GM21390 (cell line): ENCODE measurements at regions not wholly inside any gene's neighbourhood (a gene's known extent, or its start where the extent isn't known, plus 50 kb on each side); places are given as distances from the start of the nearest gene placed in this dataset.

Source experiments
- ATAC-seq: cut with Tn5 transposase; IDR thresholded peaks from one replicate; pipeline ENCODE4 v1.9.1; 2021; ENCODE audit not compliant: unreplicated experiment

DNA sequence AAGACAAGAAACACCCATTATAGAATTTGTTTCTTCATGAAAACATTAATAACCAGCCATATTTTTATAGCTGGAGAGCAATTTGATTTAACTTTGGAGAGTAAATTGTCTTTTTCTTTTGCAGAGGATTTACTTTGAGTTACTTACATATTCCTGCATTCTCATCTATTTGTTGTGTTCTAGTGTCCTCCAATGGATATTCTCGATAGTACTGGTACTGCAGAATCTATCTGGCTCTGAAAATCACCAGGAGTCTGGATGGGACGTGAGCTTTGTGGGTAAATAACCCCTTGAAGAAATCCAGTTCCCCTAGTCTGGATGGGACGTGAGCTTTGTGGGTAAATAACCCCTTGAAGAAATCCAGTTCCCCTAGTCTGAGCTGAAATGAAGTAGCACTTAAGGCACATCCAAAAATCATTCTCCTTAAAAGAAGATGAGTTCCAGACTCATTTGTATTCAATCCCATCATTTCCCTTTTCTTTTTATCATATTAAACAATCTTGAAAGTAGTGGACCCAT lies 294.1 kb upstream of the UBE2E2 start:
- no peak for ATAC-seq

- ATAC-seq, result no peak
These were observed 286.2 kb upstream of the UBE2E2 start for GRCh38 chr3:22916933-22917332.

GRCh38 chr3:22920006-22920405 lies 283.1 kb upstream of the UBE2E2 start:
- no peak for ATAC-seq

DNA sequence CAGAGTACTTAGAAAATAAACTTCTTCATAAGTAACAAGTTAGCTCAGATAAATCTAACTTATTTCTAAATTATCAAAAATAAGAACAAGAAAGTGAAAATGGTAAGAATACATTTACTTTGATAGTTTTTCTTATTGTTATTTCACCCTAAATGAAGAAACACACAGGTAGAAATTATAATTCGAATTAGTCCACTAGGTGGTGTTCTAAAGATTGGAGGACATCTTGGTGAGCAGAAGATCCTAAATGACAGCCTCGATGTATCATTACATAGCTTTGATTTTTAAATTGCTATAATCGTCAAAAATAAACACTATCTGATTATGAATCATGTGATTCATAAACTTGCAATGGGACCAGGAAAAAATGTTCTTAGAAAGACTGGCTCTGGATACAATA lies 280.8 kb upstream of the UBE2E2 start:
- no peak for ATAC-seq

- ATAC-seq, result no peak
These were observed 279.4 kb upstream of the UBE2E2 start for GRCh38 chr3:22923711-22924110.

DNA sequence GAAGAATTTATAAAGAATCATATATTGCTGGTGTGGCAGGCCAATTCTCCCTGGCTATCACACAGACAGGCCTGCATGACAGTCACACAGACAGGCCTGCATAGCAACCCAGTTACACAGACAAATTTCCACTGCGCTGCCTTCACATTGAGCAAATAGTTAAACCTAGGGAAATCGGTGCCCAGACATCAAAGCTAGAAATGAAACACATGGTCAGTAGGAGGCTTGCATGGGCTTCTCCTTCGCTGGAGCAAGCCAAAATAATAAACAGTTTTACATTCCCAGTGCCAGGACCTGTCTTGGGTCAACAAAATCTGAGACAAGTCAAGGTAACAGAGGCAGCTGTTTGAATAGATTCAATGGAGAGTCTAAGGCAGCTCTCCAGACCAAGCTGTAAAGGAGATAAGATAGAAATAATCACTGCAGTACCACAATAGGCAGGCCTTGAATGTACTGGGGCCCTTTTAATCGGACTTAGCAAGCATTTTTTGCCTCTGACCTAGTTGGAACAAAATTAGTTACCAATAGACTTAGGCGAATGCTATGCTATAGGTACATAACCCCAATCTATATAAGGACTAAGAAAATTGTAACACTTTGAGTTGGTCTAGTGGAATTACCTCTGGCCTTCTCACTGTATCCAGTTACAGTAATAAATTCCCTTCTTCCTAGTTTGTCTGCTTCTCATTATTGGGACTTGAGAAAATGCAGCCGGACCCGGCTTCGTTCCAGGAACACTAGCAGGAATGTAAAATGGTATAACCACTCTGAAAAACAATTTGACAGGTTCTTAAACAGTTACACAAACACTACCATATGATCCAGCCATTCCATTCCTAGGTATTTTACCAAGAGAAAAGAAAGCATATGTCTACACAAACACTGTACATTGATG lies 274.7 kb upstream of the UBE2E2 start:
- no peak for ATAC-seq

- no peak for ATAC-seq
These were observed 269.9 kb upstream of the UBE2E2 start for GRCh38 chr3:22933051-22933840.

- no peak for ATAC-seq
These were observed 269.3 kb upstream of the UBE2E2 start for GRCh38 chr3:22933841-22934116.

GRCh38 chr3:22935040-22935439 lies 268.1 kb upstream of the UBE2E2 start:
- ATAC-seq, result no peak

DNA sequence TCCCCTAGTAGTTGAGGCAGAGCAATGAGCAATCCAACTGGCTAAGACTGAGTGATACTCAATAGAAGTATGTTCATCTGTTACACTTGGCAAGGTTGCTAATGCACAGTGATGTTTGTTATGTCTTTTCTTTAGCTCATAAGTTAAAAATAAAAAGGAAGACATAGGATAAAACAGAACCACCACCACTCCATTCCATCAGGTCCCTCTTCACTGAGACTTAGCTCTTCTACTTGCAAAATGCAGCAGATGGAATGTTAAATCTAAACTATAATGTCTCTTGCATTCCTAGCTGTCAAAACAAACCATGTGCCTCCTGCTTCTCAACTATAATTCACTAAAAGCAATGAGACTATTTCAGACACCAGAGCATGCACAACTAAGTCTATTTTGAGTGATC lies 265.6 kb upstream of the UBE2E2 start:
- no peak for ATAC-seq

DNA sequence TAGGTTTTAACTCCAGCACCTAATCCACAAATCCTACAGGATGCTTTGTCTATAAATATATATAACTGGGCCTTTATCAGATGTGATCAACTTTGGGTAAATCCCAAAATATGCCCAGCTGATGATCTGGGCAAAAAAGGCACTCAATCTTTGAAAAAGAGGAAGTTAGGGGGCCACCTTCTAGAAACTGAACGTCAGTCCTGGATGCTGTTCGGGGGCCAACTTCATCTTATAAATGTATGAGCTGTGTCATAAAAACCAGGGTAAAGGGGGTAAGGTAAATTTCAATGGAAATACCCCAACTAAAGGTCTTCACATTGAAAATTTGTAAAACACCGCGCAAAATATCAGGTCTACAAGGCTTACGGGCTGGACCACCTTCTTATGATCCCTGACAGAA lies 264.4 kb upstream of the UBE2E2 start:
- ATAC-seq, result no peak

GRCh38 chr3:22939349-22939748 lies 263.8 kb upstream of the UBE2E2 start:
- ATAC-seq, result no peak

GRCh38 chr3:22940285-22940684 lies 262.8 kb upstream of the UBE2E2 start:
- ATAC-seq, result no peak

DNA sequence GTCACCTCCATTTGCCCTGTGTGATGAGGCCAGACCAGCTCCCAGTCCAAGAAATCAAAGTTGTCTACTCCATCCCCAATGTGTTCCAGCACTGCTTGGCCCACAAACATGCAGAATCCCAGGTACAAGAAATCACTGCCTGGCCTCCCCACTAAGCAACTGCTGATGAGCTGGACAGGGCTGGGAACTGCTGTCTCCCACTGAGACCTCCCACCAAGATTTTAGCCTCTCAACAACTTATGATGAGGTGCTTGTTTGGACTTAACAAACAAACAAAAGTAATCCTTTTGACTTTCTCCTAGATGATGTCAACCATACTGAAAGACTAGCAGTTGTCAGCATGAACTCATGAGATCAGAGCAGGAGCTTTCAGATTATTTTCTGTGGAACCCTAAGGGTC lies 260.1 kb upstream of the UBE2E2 start:
- no peak for ATAC-seq

DNA sequence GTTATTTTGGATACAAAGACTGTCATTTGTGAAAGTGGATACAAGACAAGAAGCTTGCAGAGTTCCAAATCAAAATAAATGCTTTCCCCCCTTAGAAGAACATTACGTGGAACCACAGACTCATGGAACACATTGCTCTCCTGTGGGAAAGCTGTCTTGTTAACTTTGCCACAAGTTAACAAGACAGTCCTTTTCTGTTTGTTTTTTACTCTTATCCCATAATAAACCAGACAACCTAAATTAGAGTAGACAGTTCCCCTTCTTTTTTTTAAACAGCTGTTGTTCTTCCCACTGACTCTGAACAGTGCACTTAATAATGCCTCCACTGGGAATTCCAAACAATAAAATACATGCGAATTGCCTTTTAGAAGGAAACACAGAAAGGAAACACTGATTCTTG lies 255.3 kb upstream of the UBE2E2 start:
- ATAC-seq, result no peak

- no peak for ATAC-seq
These were observed 251.2 kb upstream of the UBE2E2 start for GRCh38 chr3:22951910-22952309.

DNA sequence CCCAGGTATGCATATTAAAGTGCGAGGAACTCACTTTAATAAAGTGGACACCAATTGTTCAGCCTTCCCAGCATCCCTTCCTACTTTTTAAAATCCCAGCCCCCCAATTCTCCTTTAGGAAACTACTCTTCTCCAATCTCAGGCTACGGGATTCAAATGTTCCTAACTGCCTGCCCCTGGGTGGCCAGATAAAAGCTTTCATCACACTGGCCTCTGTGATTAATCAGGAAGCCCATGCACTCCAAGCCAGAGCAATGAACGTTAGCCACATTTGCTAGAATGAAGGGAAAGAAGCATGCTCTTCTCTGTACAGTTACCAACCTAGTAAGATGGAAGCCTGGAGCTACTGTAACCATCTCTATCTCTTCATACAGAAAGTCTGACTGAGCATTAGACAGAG lies 250.3 kb upstream of the UBE2E2 start:
- ATAC-seq, result no peak

GRCh38 chr3:22959593-22959992 lies 243.5 kb upstream of the UBE2E2 start:
- peak; percentile 96 for ATAC-seq

GRCh38 chr3:22960105-22960984 lies 242.8 kb upstream of the UBE2E2 start:
- peak; percentile 45 for ATAC-seq

DNA sequence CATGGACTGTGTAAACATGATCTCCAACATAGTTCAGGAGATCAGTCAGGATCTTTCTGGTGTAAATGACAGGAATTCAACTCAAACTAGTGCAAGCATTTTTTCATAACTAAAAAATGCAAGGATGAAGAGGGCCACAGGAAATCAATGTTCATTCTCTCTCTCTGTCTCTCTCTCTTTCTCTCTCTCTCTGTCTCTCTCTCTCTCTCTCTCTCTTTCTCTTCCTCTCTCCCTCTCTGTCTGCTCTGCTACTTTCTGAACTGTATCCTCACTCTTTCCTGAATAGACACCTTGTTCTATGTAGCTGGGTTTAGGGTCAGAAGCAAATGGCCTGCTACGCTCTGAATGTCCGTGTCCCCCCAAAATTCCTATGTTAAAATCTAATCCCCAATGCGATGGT lies 240.9 kb upstream of the UBE2E2 start:
- ATAC-seq, result no peak

GRCh38 chr3:22966349-22966748 lies 236.8 kb upstream of the UBE2E2 start:
- no peak for ATAC-seq
